ENCODE measurements at regions not wholly inside any gene's neighbourhood (a gene's known extent, or its start where the extent isn't known, plus 50 kb on each side); places are given as distances from the start of the nearest gene placed in this dataset.

DNA sequence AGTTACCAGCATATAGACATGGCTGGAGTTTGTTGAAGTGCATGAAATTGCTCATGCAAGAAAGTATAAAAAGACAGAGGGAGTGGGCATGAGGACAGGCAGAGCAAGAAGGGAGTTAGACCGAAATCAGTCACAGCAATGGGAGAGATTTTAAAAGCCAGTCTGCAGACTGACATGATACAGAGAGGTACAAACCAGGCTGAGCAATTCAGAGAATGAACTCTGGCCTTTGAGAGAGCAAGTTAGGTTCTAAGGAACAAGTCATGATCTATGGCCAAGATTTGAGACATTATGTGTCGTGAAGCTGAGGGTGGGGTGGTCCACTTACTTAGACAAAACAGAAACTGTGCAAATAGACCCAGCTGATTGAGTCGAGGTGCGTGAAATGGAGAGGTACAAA is 93.4 kb upstream of the TSC22D1 start:
- intact Hi-C loops (cut with micrococcal nuclease) (no loop called here), dilution Hi-C loops (cut with MboI; ENCODE audit: extremely low pct_ligation_motif_present, low sequenced_read_pairs) (no loop called here)
- Histone ChIP-seq H3K9me1 (replicated peaks; ENCODE audit: control insufficient read depth, extremely low read depth, insufficient read depth, low read length) (no peaks in the 10 kb centered on the region), H3K79me2 (ENCODE audit: control insufficient read depth, insufficient read depth, low read length) (no peaks in the 10 kb centered on the region), H3K9ac (replicated peaks; ENCODE audit: extremely low read depth, insufficient read depth, low read length) (no peak overlapping the region), H3K36me3 (ENCODE audit: control insufficient read depth in 2 of 2, extremely low read depth in 1 of 2, insufficient read depth in 2 of 2, low read length in 2 of 2) (no peaks in the 10 kb centered on the region), H3K9me3 (replicated peaks; ENCODE audit: control insufficient read depth, insufficient read depth, low read length) (no peaks in the 10 kb centered on the region), H4K20me1 (replicated peaks; ENCODE audit: control insufficient read depth, extremely low read depth, insufficient read depth, low read length) (no peaks in the 10 kb centered on the region), H3K27ac (ENCODE audit: insufficient read depth, low read depth, low read length) (no peak overlapping the region), H3K4me2 (ENCODE audit: insufficient read depth, low read length) (no peak overlapping the region), H3K4me1 (ENCODE audit: control insufficient read depth, extremely low read depth, insufficient read depth, low read length) (peaks cover 13% of the 10 kb centered on the region), H3K4me3 (replicated peaks in 1 of 3; ENCODE audit: insufficient read depth in 1 of 3, low read depth in 1 of 3, low read length in 3 of 3) (no peak overlapping the region), H3K27me3 (ENCODE audit: control insufficient read depth in 2 of 2, insufficient read depth in 2 of 2, low read length in 2 of 2) (no peaks in the 10 kb centered on the region), H2AFZ (ENCODE audit: low read depth, low read length) (no peak overlapping the region)
- TF ChIP-seq POLR2A (IDR thresholded peaks at IDR 0.05; ENCODE audit: low read depth, low read length) (no peak), MYC (IDR thresholded peaks at IDR 0.05; ENCODE audit: low read depth, low read length) (no peak), GATA2 (IDR thresholded peaks at IDR 0.05; ENCODE audit: insufficient read depth, insufficient read length, low read depth, low read length) (no peak), EZH2 (IDR thresholded peaks at IDR 0.05; ENCODE audit: borderline replicate concordance, low read depth, low read length, severe bottlenecking) (no peak), FOS (IDR thresholded peaks at IDR 0.05; ENCODE audit: borderline replicate concordance, insufficient read depth, low read length) (no peak), JUN (IDR thresholded peaks at IDR 0.05; ENCODE audit: borderline replicate concordance, insufficient read depth, insufficient read length, low read depth) (no peak), POLR2AphosphoS5 (IDR thresholded peaks at IDR 0.05; ENCODE audit: insufficient read depth, low read depth, low read length) (no peak)
- TF ChIP-seq, protein P1, sequence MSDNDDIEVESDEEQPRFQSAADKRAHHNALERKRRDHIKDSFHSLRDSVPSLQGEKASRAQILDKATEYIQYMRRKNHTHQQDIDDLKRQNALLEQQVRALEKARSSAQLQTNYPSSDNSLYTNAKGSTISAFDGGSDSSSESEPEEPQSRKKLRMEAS (IDR thresholded peaks at IDR 0.05; ENCODE audit: insufficient read depth, insufficient read length) = no peak
- TF ChIP-seq, protein P2, sequence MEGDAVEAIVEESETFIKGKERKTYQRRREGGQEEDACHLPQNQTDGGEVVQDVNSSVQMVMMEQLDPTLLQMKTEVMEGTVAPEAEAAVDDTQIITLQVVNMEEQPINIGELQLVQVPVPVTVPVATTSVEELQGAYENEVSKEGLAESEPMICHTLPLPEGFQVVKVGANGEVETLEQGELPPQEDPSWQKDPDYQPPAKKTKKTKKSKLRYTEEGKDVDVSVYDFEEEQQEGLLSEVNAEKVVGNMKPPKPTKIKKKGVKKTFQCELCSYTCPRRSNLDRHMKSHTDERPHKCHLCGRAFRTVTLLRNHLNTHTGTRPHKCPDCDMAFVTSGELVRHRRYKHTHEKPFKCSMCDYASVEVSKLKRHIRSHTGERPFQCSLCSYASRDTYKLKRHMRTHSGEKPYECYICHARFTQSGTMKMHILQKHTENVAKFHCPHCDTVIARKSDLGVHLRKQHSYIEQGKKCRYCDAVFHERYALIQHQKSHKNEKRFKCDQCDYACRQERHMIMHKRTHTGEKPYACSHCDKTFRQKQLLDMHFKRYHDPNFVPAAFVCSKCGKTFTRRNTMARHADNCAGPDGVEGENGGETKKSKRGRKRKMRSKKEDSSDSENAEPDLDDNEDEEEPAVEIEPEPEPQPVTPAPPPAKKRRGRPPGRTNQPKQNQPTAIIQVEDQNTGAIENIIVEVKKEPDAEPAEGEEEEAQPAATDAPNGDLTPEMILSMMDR (IDR thresholded peaks at IDR 0.05; ENCODE audit: extremely low read depth in 1 of 2, insufficient read depth in 1 of 2, low read depth in 1 of 2, low read length in 2 of 2) = no peak
- ChIA-PET POLR2A (no interaction called here), CTCF (interaction anchor here (1.0 kb wide), 1 partner anchor 21 kb away, joined by 4 read pairs; no protein-coding TSS in a partner anchor)
- FAIRE-seq (no peak), DNase-seq (ENCODE audit: low read depth, low spot score) (no peak)
- no TSS peak for BruUV-seq (replicated peaks)
